PC-3 (cell line): ENCODE measurements at regions not wholly inside any gene's neighbourhood (a gene's known extent, or its start where the extent isn't known, plus 50 kb on each side); places are given as distances from the start of the nearest gene placed in this dataset.

ENCODE experiments used
- ATAC-seq: fragments of 200-7000 bp; cut with Tn5 transposase; 2 replicates; pipeline ENCODE4 v1.9.1; 2020; ENCODE audit warnings: mild to moderate bottlenecking, moderate library complexity
- BruUV-seq: library from RNA; stranded (reverse); fragments of 400-500 nt; replicated peaks from 2 replicates; lab custom pipeline; 2021; lab: Mats Ljungman, UMichigan
- CTCF ChIA-PET: fragments of 300-600 bp; sonication (Branson Sonifier 250); formaldehyde crosslinking; loops from one replicate; lab custom pipeline; 2022; ENCODE audit warnings: antibody characterized with exemption; lab: Charles Lee
- POLR2A ChIA-PET: fragments of 300-600 bp; sonication (Branson Sonifier 250); formaldehyde crosslinking; loops from one replicate; lab custom pipeline; 2022; ENCODE audit warnings: antibody characterized with exemption; ENCODE audit not compliant: unreplicated experiment; lab: Charles Lee
- DNase-seq: peaks from one replicate; pipeline ENCODE4 v3.0.0-alpha.2; 2015
- H2AFZ ChIP-seq: fragments of 300-600 bp; sonication (generic); 2 replicates; pipeline ENCODE4 v1.6.0; 2016; ENCODE audit warnings: antibody characterized with exemption, low read length
- H3F3A ChIP-seq: fragments of 300-600 bp; sonication (generic); one replicate; pipeline ENCODE4 v1.6.0; 2017; ENCODE audit warnings: antibody characterized with exemption, low read length, control low read depth, mild to moderate bottlenecking; ENCODE audit not compliant: unreplicated experiment
- H3K27ac ChIP-seq: fragments of 300-600 bp; sonication (generic); 2 replicates; pipeline ENCODE4 v1.5.1; 2016; ENCODE audit warnings: mild to moderate bottlenecking, low read length
- H3K27me3 ChIP-seq: fragments of 300-600 bp; sonication (generic); 2 replicates; pipeline ENCODE4 v1.6.1; 2016; ENCODE audit warnings: low read length, mixed read lengths
- H3K36me3 ChIP-seq: fragments of 300-600 bp; sonication (generic); 2 replicates; pipeline ENCODE4 v1.6.1; 2016; ENCODE audit warnings: low read depth, mixed run types, low read length, mixed read lengths
- H3K4me1 ChIP-seq: fragments of 300-600 bp; sonication (generic); 2 replicates; pipeline ENCODE4 v1.5.1; 2016; ENCODE audit warnings: low read length; ENCODE audit not compliant: insufficient read depth
- H3K4me2 ChIP-seq: fragments of 300-600 bp; sonication (generic); 2 replicates; pipeline ENCODE4 v1.6.0; 2016; ENCODE audit warnings: low read length
- H3K4me3 ChIP-seq: fragments of 300-600 bp; sonication (generic); 2 replicates; pipeline ENCODE4 v1.5.1; 2016; ENCODE audit warnings: mild to moderate bottlenecking, low read length, mixed read lengths
- H3K79me2 ChIP-seq: fragments of 300-600 bp; sonication (generic); 2 replicates; pipeline ENCODE4 v1.6.1; 2017; ENCODE audit warnings: low read length, mixed read lengths
- H3K9ac ChIP-seq: fragments of 300-600 bp; sonication (generic); 2 replicates; pipeline ENCODE4 v1.6.0; 2016; ENCODE audit warnings: mild to moderate bottlenecking, low read length
- H3K9me2 ChIP-seq: fragments of 300-600 bp; sonication (generic); replicated peaks from 2 replicates; pipeline ENCODE4 v1.6.1; 2016; ENCODE audit warnings: mixed run types, low read length, mixed read lengths
- H3K9me3 ChIP-seq: fragments of 300-600 bp; sonication (generic); 2 replicates; pipeline ENCODE4 v1.6.1; 2016; ENCODE audit warnings: low read length, mixed read lengths
- H4K20me1 ChIP-seq: fragments of 300-600 bp; sonication (generic); 2 replicates; pipeline ENCODE4 v1.6.1; 2016; ENCODE audit warnings: low read length, mixed read lengths
- EZH2 ChIP-seq: fragments of 300-600 bp; sonication (generic); IDR thresholded peaks from one replicate; pipeline ENCODE4 v1.6.1; 2017; ENCODE audit warnings: antibody characterized with exemption, mild to moderate bottlenecking, low read length; ENCODE audit not compliant: unreplicated experiment
- EZH2phosphoT487 ChIP-seq: fragments of 300-600 bp; sonication (generic); IDR thresholded peaks from 2 replicates; pipeline ENCODE4 v1.6.1; 2018; ENCODE audit warnings: mild to moderate bottlenecking, antibody characterized with exemption, low read length, borderline replicate concordance
- intact Hi-C: fragments of 100-400 bp; cut with micrococcal nuclease; formaldehyde crosslinking; loops from 2 replicates; pipeline ENCODE4 v1.9.0; 2023
- TF ChIP-seq, protein P1 (sequence below): fragments of 300-600 bp; sonication (generic); conservative IDR thresholded peaks from 2 replicates; pipeline ENCODE4 v1.5.1; 2017; ENCODE audit warnings: antibody characterized with exemption, low read depth, mild to moderate bottlenecking, low read length

DNA sequence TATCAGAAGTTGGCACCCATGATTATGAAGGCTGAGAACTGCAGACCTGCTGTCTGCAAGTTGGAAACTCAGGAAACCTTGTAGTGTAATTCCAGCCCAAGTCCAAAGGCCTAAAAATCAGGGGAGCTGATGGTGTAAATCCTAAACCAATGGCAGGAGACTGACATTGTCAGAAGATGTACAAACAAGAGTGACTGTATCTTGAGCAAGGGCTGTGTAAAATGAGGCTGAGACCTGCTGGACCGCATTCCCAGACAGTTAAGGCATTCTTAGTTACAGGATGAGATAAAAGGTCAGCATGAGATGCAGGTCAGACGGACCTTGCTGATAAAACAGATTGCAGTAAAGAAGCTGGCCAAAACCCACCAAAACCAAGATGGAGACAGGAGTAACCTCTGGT is 147.7 kb downstream of the COG6 start:
- no TSS peak for BruUV-seq

DNA sequence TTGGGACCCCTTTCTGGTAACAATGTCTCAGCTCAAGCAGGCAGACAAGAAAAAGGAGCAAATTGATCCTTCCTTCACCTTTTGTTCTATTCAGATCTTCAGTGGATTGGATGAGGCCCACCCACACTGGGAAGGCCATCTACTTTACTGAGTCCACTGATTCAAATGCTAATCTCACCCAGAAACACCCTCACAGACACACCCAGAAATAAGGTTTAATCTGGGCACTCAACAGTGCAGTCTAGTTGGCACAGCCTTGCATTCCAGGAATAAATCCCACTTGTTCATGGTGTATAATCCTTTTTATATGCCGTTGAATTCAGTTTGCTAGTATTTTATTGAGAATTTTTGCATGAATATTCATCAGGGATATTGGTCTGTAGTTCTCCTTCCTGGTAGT is 148.4 kb downstream of the COG6 start:
- Histone ChIP-seq H3F3A (no peaks in the 10 kb centered on the region), H3K4me1 (no peaks in the 10 kb centered on the region), H3K36me3 (no peaks in the 10 kb centered on the region), H4K20me1 (no peaks in the 10 kb centered on the region), H3K4me3 (no peak overlapping the region), H3K27me3 (no peaks in the 10 kb centered on the region), H3K79me2 (no peaks in the 10 kb centered on the region), H3K9me2 (no peaks in the 10 kb centered on the region), H3K9ac (no peak overlapping the region), H2AFZ (no peak overlapping the region), H3K4me2 (no peak overlapping the region), H3K9me3 (no peaks in the 10 kb centered on the region), H3K27ac (no peak overlapping the region)
- DNase-seq = no peak
- no peak for ATAC-seq
- POLR2A ChIA-PET = no interaction called here
- BruUV-seq = no TSS peak
- intact Hi-C loops = no loop called here
- TF ChIP-seq, protein P1, sequence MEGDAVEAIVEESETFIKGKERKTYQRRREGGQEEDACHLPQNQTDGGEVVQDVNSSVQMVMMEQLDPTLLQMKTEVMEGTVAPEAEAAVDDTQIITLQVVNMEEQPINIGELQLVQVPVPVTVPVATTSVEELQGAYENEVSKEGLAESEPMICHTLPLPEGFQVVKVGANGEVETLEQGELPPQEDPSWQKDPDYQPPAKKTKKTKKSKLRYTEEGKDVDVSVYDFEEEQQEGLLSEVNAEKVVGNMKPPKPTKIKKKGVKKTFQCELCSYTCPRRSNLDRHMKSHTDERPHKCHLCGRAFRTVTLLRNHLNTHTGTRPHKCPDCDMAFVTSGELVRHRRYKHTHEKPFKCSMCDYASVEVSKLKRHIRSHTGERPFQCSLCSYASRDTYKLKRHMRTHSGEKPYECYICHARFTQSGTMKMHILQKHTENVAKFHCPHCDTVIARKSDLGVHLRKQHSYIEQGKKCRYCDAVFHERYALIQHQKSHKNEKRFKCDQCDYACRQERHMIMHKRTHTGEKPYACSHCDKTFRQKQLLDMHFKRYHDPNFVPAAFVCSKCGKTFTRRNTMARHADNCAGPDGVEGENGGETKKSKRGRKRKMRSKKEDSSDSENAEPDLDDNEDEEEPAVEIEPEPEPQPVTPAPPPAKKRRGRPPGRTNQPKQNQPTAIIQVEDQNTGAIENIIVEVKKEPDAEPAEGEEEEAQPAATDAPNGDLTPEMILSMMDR = no peak
- TF ChIP-seq EZH2 (no peak), EZH2phosphoT487 (no peak)
- CTCF ChIA-PET = no interaction called here

More for the DNA sequence above, 147.7 kb downstream of the COG6 start:
- no peaks in the 10 kb centered on the region for H3K27me3 ChIP-seq
- POLR2A ChIA-PET = no interaction called here
- no peaks in the 10 kb centered on the region for H3F3A ChIP-seq
- no peaks in the 10 kb centered on the region for H3K9me3 ChIP-seq
- H3K4me2 ChIP-seq = no peak overlapping the region
- ATAC-seq = no peak
- H3K79me2 ChIP-seq = no peaks in the 10 kb centered on the region
- H4K20me1 ChIP-seq = no peaks in the 10 kb centered on the region
- H3K9me2 ChIP-seq = no peaks in the 10 kb centered on the region
- CTCF ChIA-PET = no interaction called here
- H3K4me1 ChIP-seq = no peaks in the 10 kb centered on the region
- no peak overlapping the region for H3K4me3 ChIP-seq
- H3K27ac ChIP-seq = no peak overlapping the region
- TF ChIP-seq, protein P1 = no peak
- TF ChIP-seq EZH2phosphoT487 = no peak
- no peak for TF ChIP-seq EZH2
- no peaks in the 10 kb centered on the region for H3K36me3 ChIP-seq
- H2AFZ ChIP-seq = no peak overlapping the region
- no peak for DNase-seq
- intact Hi-C loops = no loop called here
- no peak overlapping the region for H3K9ac ChIP-seq

DNA sequence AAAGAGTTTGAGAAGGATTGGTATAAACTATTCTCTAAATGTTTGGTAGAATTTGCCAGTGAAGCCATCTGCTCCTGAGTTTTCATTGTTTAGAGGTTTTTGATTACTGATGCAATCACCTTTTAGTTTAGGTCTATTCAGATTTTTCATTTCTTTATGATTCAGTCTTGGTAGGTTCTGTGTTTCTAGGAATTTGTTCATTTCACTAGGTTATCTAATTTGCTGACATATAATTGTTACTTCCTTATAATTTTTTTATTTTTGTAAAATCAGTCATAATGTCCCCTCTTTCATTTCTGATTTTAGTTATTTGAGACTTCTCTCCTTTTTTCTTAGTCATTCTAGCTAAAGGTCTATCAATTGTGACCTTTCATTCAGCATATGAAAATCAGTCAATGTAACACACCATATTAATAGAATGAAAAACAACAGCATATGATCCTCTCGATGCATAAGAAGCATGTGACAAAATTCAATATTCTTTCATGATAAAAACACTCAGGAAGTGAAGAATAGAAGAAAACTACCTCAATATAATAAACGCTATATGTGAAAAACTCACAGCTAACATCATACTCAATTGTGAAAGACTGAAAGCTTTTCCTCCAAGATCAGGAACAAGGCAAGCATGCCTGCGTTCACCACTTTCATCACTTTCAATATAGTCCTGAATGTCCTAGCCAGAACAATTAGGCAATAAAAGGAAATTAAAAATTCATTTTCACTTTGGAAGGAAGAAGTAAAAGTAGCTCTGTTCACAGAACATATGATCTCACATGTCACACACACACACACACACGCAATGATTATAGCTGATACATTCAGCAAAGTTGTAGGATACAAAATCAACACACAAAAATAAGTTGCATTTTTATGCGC is 149.1 kb downstream of the COG6 start:
- Histone ChIP-seq H3K27ac (no peak overlapping the region), H3K79me2 (no peaks in the 10 kb centered on the region), H4K20me1 (no peaks in the 10 kb centered on the region), H3K4me3 (no peak overlapping the region), H2AFZ (no peak overlapping the region), H3F3A (no peaks in the 10 kb centered on the region), H3K27me3 (no peaks in the 10 kb centered on the region), H3K4me2 (no peak overlapping the region), H3K9me3 (no peaks in the 10 kb centered on the region), H3K4me1 (no peaks in the 10 kb centered on the region), H3K36me3 (no peaks in the 10 kb centered on the region), H3K9me2 (no peaks in the 10 kb centered on the region), H3K9ac (no peak overlapping the region)
- BruUV-seq = no TSS peak
- POLR2A ChIA-PET = no interaction called here
- intact Hi-C loops = no loop called here
- DNase-seq (no peak), ATAC-seq (no peak)
- TF ChIP-seq EZH2phosphoT487 (no peak), EZH2 (no peak)
- TF ChIP-seq, protein P1 = no peak
- CTCF ChIA-PET = no interaction called here
